ENCODE measurements at regions not wholly inside any gene's neighbourhood (a gene's known extent, or its start where the extent isn't known, plus 50 kb on each side); places are given as distances from the start of the nearest gene placed in this dataset.

DNA sequence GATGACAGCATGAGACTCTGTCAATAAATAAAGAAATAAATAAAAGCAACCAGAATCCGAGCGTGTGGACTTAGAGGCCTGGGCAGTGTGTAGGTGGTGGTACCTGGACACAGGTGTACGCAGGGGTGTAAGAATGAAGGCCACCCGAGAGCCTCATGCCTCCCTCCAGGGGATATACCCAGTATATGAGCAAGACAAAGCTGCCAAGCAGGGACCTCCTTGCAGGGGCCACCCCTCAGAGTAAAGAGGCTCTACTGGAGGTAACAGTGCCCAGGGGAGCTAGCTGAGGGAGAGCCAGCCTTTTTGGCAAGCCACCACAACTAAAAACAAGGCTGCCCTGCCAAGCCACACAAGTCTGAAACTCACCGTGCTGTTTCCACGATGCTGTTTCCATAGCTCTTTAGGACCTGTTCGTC is 179.2 kb upstream of the RAB4A start:
- peak overlapping the region; percentile 87 to 88 for H3K27ac ChIP-seq
- TF ChIP-seq, protein P1, sequence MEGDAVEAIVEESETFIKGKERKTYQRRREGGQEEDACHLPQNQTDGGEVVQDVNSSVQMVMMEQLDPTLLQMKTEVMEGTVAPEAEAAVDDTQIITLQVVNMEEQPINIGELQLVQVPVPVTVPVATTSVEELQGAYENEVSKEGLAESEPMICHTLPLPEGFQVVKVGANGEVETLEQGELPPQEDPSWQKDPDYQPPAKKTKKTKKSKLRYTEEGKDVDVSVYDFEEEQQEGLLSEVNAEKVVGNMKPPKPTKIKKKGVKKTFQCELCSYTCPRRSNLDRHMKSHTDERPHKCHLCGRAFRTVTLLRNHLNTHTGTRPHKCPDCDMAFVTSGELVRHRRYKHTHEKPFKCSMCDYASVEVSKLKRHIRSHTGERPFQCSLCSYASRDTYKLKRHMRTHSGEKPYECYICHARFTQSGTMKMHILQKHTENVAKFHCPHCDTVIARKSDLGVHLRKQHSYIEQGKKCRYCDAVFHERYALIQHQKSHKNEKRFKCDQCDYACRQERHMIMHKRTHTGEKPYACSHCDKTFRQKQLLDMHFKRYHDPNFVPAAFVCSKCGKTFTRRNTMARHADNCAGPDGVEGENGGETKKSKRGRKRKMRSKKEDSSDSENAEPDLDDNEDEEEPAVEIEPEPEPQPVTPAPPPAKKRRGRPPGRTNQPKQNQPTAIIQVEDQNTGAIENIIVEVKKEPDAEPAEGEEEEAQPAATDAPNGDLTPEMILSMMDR (IDR thresholded peaks at IDR 0.05), result no peak
- no peak for TF ChIP-seq POLR2A (IDR thresholded peaks at IDR 0.05)
- TF ChIP-seq POLR2AphosphoS5 (IDR thresholded peaks at IDR 0.05), result no peak
- peaks cover 8 to 26% of the 10 kb centered on the region in 2 donors for H3K4me1 ChIP-seq
- H3K9me3 ChIP-seq, result no peaks in the 10 kb centered on the region
- intact Hi-C loops (cut with DNase I; ENCODE audit: low total_unique reads), result no loop called here
- no peaks in the 10 kb centered on the region for H3K36me3 ChIP-seq
- H3K27me3 ChIP-seq, result no peaks in the 10 kb centered on the region
- DNase-seq (ENCODE audit: low spot score in 2 of 2), result no peak
- no peak overlapping the region for H3K4me3 ChIP-seq

DNA sequence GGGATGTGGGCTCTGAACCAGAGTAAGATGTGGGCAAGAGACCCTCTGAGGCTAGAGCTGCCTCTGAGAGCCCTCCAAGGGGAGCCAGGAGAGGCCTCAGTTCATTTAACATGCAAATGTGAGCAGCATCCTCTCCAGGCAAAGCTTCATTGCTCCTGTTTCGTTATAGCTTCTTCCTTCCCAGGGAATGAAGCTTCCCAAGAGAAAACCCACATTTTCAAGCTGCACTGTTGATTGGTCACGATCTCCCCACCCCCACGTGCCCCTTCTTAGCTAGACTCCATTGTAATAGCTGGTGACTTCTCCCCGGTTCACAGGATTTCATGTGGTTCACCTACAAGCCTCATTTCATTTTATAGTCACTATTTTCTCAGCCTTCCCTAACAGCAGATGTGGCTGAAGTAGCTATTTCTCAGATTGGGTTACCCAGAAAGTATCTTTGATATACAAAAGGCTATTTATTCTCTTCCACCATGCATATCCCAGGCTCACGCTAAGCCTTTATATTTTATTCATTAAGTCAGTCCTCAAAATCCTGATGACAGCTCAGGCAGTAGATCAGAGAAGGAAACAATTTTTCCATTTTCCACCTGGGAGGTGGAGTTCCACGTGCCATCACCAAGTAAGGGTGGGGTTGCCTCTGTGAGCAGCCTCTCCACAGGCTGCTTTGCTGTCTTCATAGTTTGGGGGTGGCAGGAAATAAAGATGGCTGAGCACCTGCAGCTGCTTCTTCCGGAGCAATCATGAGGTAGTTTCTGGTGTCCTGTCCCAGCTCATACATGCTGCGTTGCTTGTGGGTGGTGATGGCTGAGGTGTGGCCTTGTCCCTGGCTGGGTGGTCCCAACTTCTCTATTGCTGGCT is 178.3 kb upstream of the RAB4A start:
- H3K27ac ChIP-seq, result peak overlapping the region; percentile 87 to 88
- intact Hi-C loops (cut with DNase I; ENCODE audit: low total_unique reads), result no loop called here
- H3K9me3 ChIP-seq, result no peaks in the 10 kb centered on the region
- H3K36me3 ChIP-seq, result no peaks in the 10 kb centered on the region
- H3K4me1 ChIP-seq, result peaks cover 8 to 26% of the 10 kb centered on the region in 2 donors
- TF ChIP-seq, protein P1 (IDR thresholded peaks at IDR 0.05), result no peak
- TF ChIP-seq POLR2A (IDR thresholded peaks at IDR 0.05), result no peak
- TF ChIP-seq POLR2AphosphoS5 (IDR thresholded peaks at IDR 0.05), result no peak
- DNase-seq (ENCODE audit: low spot score in 2 of 2), result no peak
- H3K27me3 ChIP-seq, result no peaks in the 10 kb centered on the region
- no peak overlapping the region for H3K4me3 ChIP-seq

DNA sequence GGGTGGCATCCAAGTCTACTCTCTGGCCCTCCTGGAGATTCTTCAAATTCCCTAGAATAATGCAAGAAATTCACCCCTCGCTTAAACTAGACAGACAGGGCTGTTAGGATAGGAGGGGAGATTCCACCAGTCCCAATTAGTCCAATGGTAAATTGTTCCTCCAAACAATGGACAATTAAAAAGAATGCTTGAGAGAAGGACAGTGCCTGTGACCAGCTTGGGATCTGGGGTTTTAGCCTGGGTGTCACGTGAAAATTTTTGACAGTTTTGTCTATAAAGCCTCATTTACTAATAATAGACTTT is 177.7 kb upstream of the RAB4A start:
- Histone ChIP-seq H3K27ac (peak overlapping the region; percentile 87 to 88), H3K27me3 (no peaks in the 10 kb centered on the region), H3K4me3 (no peak overlapping the region), H3K9me3 (no peaks in the 10 kb centered on the region), H3K4me1 (peaks cover 8 to 26% of the 10 kb centered on the region in 2 donors), H3K36me3 (no peaks in the 10 kb centered on the region)
- TF ChIP-seq POLR2A (IDR thresholded peaks at IDR 0.05) (no peak), POLR2AphosphoS5 (IDR thresholded peaks at IDR 0.05) (no peak)
- TF ChIP-seq, protein P1 (IDR thresholded peaks at IDR 0.05), result no peak
- no peak for DNase-seq (ENCODE audit: low spot score in 2 of 2)
- intact Hi-C loops (cut with DNase I; ENCODE audit: low total_unique reads), result no loop called here

DNA sequence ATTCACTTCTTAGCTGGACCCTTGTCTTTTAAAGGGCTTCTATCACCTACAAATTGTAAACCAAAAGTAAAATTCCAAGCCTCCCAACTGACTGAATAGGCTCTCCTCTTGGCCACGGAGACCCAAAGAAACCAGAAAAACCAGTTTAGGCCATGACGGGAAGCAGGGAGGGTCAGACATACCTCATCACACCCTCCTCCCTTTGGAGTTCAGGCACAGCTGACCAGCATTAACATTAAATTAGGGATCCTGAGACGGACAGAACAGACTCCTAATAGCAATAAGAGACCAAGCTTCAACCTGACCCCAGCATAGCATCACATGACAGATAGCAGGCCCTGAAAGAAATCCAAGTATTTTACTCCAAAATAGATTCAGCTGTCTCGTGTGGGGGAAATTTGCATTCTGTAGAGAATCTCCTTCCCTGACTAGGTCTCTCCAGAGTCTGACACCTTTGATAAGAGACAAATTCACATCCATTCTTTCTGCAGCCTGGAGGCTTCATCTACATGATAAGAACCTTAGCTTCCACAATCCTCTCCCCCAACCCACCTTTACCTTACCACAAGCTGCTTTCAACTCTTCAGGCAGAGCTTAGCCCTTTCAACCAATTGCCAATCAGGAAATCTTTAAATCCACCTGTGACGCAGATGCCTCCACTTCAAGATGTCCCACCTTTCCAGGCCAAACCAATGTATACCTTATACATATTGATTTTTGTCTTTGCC is 177.1 kb upstream of the RAB4A start:
- Histone ChIP-seq H3K4me1 (peaks cover 8 to 26% of the 10 kb centered on the region in 2 donors), H3K4me3 (no peak overlapping the region), H3K27me3 (no peaks in the 10 kb centered on the region), H3K27ac (peak overlapping the region; percentile 87 to 88), H3K9me3 (no peaks in the 10 kb centered on the region), H3K36me3 (no peaks in the 10 kb centered on the region)
- TF ChIP-seq POLR2AphosphoS5 (IDR thresholded peaks at IDR 0.05) (peak; percentile 34 to 85 (median 48)), POLR2A (IDR thresholded peaks at IDR 0.05) (no peak)
- DNase-seq (ENCODE audit: low spot score in 2 of 2), result peak in 1 of 2 donors; percentile 86
- intact Hi-C loops (cut with DNase I; ENCODE audit: low total_unique reads), result no loop called here

DNA sequence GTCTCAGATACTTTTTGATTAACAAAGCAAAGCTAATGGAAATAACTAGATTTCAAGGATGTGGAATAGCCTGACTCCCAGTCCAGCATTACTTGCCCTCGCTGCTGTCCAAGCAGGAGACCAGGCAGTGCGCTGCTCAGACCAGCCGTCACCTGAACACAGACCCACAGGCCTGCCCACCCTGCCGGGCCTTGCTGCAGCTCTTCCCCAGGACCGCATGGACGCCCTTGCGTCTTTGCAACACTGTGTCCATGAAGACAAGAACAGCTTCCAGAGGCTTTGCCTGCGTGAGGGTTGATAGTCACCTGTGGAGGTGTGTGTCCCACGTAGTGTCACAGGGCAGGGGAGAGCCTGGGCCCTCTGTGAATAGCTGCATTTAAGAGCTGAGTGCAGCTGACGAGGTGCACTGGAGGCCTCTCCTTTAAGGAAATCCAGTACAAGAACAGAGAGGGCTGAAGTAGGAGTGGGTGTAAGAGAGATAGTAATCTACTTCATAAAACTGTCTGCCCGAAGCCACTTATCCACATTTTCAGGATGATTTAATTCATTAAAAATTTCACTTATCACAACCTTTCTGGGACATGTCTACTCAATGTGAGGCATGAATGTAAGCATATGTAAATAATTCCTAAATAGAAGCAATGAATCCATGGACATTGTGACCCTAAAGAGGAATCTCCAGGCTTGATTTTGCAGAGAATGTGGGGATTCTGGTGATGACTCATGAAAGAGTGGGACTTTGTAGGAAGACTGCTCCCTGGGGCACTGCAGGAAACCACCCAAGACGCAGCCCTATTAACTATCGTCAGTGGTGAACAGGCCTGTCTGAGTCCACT is 176.2 kb upstream of the RAB4A start:
- Histone ChIP-seq H3K9me3 (no peaks in the 10 kb centered on the region), H3K27me3 (no peaks in the 10 kb centered on the region), H3K36me3 (no peaks in the 10 kb centered on the region), H3K27ac (peak overlapping the region; percentile 87 to 88), H3K4me3 (no peak overlapping the region), H3K4me1 (peaks cover 8 to 26% of the 10 kb centered on the region in 2 donors)
- TF ChIP-seq POLR2AphosphoS5 (IDR thresholded peaks at IDR 0.05) (no peak), POLR2A (IDR thresholded peaks at IDR 0.05) (no peak)
- TF ChIP-seq, protein P1 (IDR thresholded peaks at IDR 0.05), result no peak
- DNase-seq (ENCODE audit: low spot score in 2 of 2), result no peak
- intact Hi-C loops (cut with DNase I; ENCODE audit: low total_unique reads), result no loop called here

Data from breast epithelium (tissue), 4 donors.